ENCODE measurements at regions not wholly inside any gene's neighbourhood (a gene's known extent, or its start where the extent isn't known, plus 50 kb on each side); places are given as distances from the start of the nearest gene placed in this dataset.

DNA sequence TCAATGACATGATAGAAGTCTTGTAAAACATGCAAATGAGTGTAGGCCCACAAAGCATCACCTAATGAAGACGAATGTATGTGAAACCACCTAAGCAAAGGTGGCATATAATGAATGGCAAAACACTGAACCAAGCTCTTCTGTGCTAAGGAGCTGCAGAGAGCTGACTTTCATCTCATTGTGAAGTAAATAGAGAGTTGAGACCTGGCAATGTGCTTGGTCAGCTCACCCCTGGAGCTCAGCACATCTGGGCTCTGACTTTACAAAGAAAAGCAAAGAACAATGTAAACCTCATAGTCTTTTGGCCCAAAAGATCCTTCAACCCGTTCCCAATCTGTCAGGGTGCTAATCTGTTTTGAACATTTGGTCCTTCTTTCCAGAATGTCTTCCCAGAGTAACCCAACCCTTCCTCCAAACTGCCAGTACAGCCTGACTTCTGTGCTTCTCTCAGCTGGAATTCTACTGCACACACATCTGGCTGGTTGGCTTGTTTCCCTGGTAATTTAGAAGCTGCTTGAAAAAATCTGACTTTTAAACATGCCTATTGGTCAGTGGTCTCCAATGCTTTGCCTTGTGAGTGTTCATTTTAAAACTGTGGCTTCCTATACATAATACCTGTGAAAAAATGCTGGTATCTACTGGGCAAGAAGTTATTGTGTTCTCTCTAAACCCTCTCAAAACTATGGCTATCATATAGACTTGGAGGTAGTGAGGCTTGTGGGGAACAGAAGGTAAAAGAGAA, 101.7 kb downstream of the CD200R1L start:
- TF ChIP-seq, protein P1, sequence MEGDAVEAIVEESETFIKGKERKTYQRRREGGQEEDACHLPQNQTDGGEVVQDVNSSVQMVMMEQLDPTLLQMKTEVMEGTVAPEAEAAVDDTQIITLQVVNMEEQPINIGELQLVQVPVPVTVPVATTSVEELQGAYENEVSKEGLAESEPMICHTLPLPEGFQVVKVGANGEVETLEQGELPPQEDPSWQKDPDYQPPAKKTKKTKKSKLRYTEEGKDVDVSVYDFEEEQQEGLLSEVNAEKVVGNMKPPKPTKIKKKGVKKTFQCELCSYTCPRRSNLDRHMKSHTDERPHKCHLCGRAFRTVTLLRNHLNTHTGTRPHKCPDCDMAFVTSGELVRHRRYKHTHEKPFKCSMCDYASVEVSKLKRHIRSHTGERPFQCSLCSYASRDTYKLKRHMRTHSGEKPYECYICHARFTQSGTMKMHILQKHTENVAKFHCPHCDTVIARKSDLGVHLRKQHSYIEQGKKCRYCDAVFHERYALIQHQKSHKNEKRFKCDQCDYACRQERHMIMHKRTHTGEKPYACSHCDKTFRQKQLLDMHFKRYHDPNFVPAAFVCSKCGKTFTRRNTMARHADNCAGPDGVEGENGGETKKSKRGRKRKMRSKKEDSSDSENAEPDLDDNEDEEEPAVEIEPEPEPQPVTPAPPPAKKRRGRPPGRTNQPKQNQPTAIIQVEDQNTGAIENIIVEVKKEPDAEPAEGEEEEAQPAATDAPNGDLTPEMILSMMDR (IDR thresholded peaks at IDR 0.05): no peak
- no peak for TF ChIP-seq POLR2A (IDR thresholded peaks at IDR 0.05)

All from uterus (tissue), 2 donors.